ENCODE measurements at regions not wholly inside any gene's neighbourhood (a gene's known extent, or its start where the extent isn't known, plus 50 kb on each side); places are given as distances from the start of the nearest gene placed in this dataset.

DNA sequence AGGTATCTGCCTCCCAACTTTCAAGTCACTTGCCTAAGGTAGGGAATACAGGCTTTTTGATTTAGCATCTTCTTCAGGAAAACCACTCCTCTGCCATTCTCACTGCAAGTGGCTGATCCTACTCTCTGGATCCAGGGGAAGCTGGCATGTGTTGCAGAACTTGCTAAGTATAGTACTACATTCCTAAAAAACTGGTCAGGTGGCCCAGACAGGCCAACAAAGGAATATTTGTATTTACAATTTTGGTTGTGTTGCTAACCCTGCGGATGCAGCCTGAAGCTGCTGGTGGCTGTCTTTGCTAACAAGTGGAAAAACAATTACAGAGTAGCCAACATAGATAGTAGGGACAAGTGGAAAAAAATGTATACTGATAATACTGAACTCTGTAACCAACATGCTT lies 222.5 kb upstream of the STARD13 start:
- no peak overlapping the region for H3K4me3 ChIP-seq
- DNase-seq (ENCODE audit: extremely low spot score), result no peak
- no peaks in the 10 kb centered on the region for H3K36me3 ChIP-seq
- H3K27ac ChIP-seq (replicated peaks in 1 of 4), result no peak overlapping the region
- no peaks in the 10 kb centered on the region for H3K27me3 ChIP-seq
- no peaks in the 10 kb centered on the region for H3K9me3 ChIP-seq
- 100% methylated on average over 1 of the region's 1 CpG for WGBS
- intact Hi-C loops (cut with DNase I), result no loop called here
- H3K4me1 ChIP-seq, result peaks cover 19 to 26% (median 23%) of the 10 kb centered on the region in 4 donors
- TF ChIP-seq EP300 (IDR thresholded peaks at IDR 0.05) (no peak), POLR2A (IDR thresholded peaks at IDR 0.05; ENCODE audit: low read depth) (no peak)
- TF ChIP-seq, protein P1, sequence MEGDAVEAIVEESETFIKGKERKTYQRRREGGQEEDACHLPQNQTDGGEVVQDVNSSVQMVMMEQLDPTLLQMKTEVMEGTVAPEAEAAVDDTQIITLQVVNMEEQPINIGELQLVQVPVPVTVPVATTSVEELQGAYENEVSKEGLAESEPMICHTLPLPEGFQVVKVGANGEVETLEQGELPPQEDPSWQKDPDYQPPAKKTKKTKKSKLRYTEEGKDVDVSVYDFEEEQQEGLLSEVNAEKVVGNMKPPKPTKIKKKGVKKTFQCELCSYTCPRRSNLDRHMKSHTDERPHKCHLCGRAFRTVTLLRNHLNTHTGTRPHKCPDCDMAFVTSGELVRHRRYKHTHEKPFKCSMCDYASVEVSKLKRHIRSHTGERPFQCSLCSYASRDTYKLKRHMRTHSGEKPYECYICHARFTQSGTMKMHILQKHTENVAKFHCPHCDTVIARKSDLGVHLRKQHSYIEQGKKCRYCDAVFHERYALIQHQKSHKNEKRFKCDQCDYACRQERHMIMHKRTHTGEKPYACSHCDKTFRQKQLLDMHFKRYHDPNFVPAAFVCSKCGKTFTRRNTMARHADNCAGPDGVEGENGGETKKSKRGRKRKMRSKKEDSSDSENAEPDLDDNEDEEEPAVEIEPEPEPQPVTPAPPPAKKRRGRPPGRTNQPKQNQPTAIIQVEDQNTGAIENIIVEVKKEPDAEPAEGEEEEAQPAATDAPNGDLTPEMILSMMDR (IDR thresholded peaks at IDR 0.05), result no peak

DNA sequence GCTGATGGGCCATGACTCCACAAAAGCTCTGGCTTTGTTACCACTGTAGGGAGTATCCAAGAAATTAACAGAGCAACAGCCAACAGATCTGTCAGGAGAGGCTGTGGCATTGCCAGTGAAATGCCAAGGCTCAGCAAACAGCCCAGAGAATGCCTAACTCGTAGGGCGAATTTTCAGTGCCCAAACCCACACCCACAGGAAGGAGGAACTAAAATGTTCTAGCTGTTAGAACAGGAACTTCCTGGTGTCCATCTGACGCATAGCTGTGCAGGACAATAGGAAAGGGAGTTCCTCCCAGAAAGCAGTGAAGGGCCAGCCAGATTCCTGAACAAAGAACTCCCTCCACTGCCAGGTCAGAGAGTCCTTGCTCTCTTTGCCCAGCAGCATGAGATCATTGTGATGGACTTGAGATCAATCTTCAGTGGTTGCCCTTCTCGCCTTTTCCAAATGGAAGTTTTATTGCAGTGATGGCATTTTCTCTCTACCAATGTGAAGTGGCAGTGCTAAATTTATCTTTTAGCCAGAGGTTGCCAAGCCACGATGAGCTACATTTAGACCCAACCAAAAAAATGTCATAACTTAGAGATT lies 224.2 kb upstream of the STARD13 start:
- Histone ChIP-seq H3K27ac (replicated peaks in 1 of 4) (peak overlapping the region; percentile 65 to 85 (median 83)), H3K27me3 (no peaks in the 10 kb centered on the region), H3K36me3 (no peaks in the 10 kb centered on the region), H3K4me1 (peaks cover 19 to 36% (median 29%) of the 10 kb centered on the region in 4 donors), H3K4me3 (peak overlapping the region in 2 of 4 donors; percentile 7 to 16), H3K9me3 (no peaks in the 10 kb centered on the region)
- peak; percentile 92 for DNase-seq (ENCODE audit: extremely low spot score)
- WGBS, result 26% methylated on average over 4 of the region's 5 CpGs
- TF ChIP-seq, protein P1 (IDR thresholded peaks at IDR 0.05), result no peak
- TF ChIP-seq EP300 (IDR thresholded peaks at IDR 0.05) (peak; percentile 65), POLR2AphosphoS5 (IDR thresholded peaks at IDR 0.05) (peak; percentile 69 to 74)
- intact Hi-C loops (cut with DNase I), result no loop called here

DNA sequence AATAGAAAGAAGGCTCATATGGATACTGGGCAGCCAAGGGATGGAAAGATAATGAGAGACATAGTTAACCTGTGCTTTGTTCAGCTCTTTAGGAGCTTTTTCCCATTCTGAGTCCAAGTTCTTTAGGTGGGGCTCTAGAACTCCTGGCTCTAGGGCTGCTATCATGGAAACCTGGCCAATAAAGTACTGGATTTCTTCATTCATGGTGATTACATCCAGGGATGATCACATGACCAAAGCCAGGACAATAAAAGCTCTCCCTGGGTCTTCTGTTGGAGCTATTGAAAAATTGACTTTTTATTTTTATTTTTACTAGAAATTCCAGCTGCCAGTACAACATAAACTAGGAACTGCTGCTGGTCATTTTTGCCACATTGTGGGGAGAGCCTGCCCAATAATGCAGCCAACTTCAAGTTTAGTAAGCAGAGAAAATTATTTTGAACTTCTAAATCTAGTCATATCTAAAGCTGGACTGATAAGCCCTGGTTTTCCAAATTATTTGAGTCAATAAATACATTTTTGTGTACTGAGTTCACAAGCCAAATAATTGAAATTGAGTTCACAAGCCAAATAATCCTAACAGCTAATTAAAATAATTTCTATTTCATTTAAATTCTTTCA lies 224.9 kb upstream of the STARD13 start:
- no peak for DNase-seq (ENCODE audit: extremely low spot score)
- Histone ChIP-seq H3K27me3 (no peaks in the 10 kb centered on the region), H3K27ac (replicated peaks in 1 of 4) (peak overlapping the region; percentile 65 to 85 (median 83))

DNA sequence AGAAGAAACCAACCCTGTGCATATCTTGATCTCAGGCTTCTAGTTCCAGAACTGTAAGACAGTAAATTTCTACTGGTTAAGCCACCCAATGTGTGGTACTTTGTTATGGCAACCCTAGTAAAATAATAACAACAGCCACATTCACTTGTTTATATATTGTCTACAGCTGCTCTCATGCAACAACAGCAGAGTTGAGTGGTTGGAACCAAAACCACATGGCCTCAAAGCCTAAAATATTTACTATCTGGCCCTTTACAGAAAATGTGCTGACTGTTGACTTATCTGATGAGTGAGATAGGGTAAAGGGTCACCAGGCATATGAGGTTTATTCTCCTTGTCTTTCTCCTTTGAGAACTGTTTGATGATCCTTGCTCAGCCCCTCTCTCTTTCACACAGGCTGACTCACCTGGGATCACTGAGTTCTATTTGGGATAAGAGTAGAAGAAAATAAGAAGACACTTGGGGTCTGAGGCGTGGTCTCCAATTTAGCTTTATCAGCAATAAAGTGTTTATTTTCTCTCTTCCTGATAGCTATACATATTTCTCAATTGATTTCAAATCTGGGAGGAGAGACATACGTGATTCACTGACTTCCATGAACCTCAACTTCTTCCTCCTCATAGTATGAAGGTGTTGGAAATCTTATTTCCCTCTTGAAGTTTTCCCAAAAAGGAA lies 227.5 kb upstream of the STARD13 start:
- Histone ChIP-seq H3K27ac (replicated peaks in 1 of 4) (no peak overlapping the region), H3K27me3 (no peaks in the 10 kb centered on the region), H3K4me1 (peaks cover 19 to 42% (median 29%) of the 10 kb centered on the region in 4 donors), H3K4me3 (no peak overlapping the region), H3K9me3 (no peaks in the 10 kb centered on the region), H3K36me3 (no peaks in the 10 kb centered on the region)
- no peak for TF ChIP-seq POLR2AphosphoS5 (IDR thresholded peaks at IDR 0.05)
- TF ChIP-seq POLR2A (IDR thresholded peaks at IDR 0.05; ENCODE audit: low read depth), result no peak
- TF ChIP-seq EP300 (IDR thresholded peaks at IDR 0.05), result no peak
- TF ChIP-seq, protein P1 (IDR thresholded peaks at IDR 0.05), result no peak
- intact Hi-C loops (cut with DNase I), result no loop called here
- WGBS, result 86% methylated on average over 2 of the region's 2 CpGs
- no peak for DNase-seq (ENCODE audit: extremely low spot score)

More for the DNA sequence above, 224.9 kb upstream of the STARD13 start:
- Histone ChIP-seq H3K4me1 (peaks cover 19 to 42% (median 29%) of the 10 kb centered on the region in 4 donors), H3K36me3 (no peaks in the 10 kb centered on the region), H3K4me3 (peak overlapping the region in 1 of 4 donors; percentile 16), H3K9me3 (no peaks in the 10 kb centered on the region)
- TF ChIP-seq POLR2AphosphoS5 (IDR thresholded peaks at IDR 0.05) (no peak), EP300 (IDR thresholded peaks at IDR 0.05) (no peak), POLR2A (IDR thresholded peaks at IDR 0.05; ENCODE audit: low read depth) (no peak)
- TF ChIP-seq, protein P1 (IDR thresholded peaks at IDR 0.05), result no peak
- intact Hi-C loops (cut with DNase I), result no loop called here

Data from esophagus muscularis mucosa (tissue), 4 donors.